Activated CD4-positive, alpha-beta T cell treated with anti-CD3 and anti-CD28 coated beads, Interleukin-2, Interleukin-4, amounts not matched to agents 100 ng/mL and 50 ng/mL, durations not matched to agents 16 hours and 8 hours (primary cell): ENCODE measurements at regions not wholly inside any gene's neighbourhood (a gene's known extent, or its start where the extent isn't known, plus 50 kb on each side); places are given as distances from the start of the nearest gene placed in this dataset.
A peak's percentile ranks its signal among the peaks of the same experiment; 100 is the strongest.

Experiments used
- DNase-seq: peaks from one replicate; pipeline ENCODE4 v3.0.0-alpha.2; 2020; ENCODE audit warnings: low spot score

GRCh38 chr2:176814740-176815367, 397.7 kb upstream of the HNRNPA3 start:
- peak; percentile 26 for DNase-seq

GRCh38 chr2:176817061-176817565, 395.5 kb upstream of the HNRNPA3 start:
- no peak for DNase-seq

- no peak for DNase-seq
Observed at GRCh38 chr2:176818076-176818475, 394.5 kb upstream of the HNRNPA3 start.

- DNase-seq, result no peak
Observed at GRCh38 chr2:176818617-176819016, 394.0 kb upstream of the HNRNPA3 start.

GRCh38 chr2:176819306-176819705, 393.3 kb upstream of the HNRNPA3 start:
- no peak for DNase-seq

GRCh38 chr2:176820371-176820932, 392.1 kb upstream of the HNRNPA3 start:
- DNase-seq, result no peak

- DNase-seq, result no peak
Observed at GRCh38 chr2:176821350-176821749, 391.2 kb upstream of the HNRNPA3 start.

- DNase-seq, result no peak
Observed at GRCh38 chr2:176822060-176822459, 390.5 kb upstream of the HNRNPA3 start.

- DNase-seq, result peak; percentile 33
Observed at GRCh38 chr2:176826356-176826755, 386.2 kb upstream of the HNRNPA3 start.

- DNase-seq, result no peak
Observed at GRCh38 chr2:176826984-176827668, 385.5 kb upstream of the HNRNPA3 start.

- peak; percentile 11 for DNase-seq
Observed at GRCh38 chr2:176830362-176830761, 382.2 kb upstream of the HNRNPA3 start.

GRCh38 chr2:176832086-176832485, 380.5 kb upstream of the HNRNPA3 start:
- DNase-seq, result no peak

- no peak for DNase-seq
Observed at GRCh38 chr2:176833671-176834070, 378.9 kb upstream of the HNRNPA3 start.

GRCh38 chr2:176834226-176834625, 378.4 kb upstream of the HNRNPA3 start:
- no peak for DNase-seq

GRCh38 chr2:176843208-176843607, 369.4 kb upstream of the HNRNPA3 start:
- DNase-seq, result no peak

- no peak for DNase-seq
Observed at GRCh38 chr2:176844461-176844860, 368.1 kb upstream of the HNRNPA3 start.

- no peak for DNase-seq
Observed at GRCh38 chr2:176845718-176846117, 366.9 kb upstream of the HNRNPA3 start.

- no peak for DNase-seq
Observed at GRCh38 chr2:176847575-176847974, 365.0 kb upstream of the HNRNPA3 start.

- DNase-seq, result no peak
Observed at GRCh38 chr2:176848844-176849243, 363.8 kb upstream of the HNRNPA3 start.

GRCh38 chr2:176851200-176851888, 361.2 kb upstream of the HNRNPA3 start:
- DNase-seq, result no peak

GRCh38 chr2:176851889-176852483, 360.6 kb upstream of the HNRNPA3 start:
- no peak for DNase-seq

GRCh38 chr2:176852667-176853066, 359.9 kb upstream of the HNRNPA3 start:
- DNase-seq, result peak; percentile 58
